Tibial artery (tissue), 4 donors: ENCODE measurements at regions not wholly inside any gene's neighbourhood (a gene's known extent, or its start where the extent isn't known, plus 50 kb on each side); places are given as distances from the start of the nearest gene placed in this dataset.

Experiments used
- DNase-seq, 2 donors: peaks; one replicate each; pipeline ENCODE4 v3.0.0-alpha.2; 2019
- H3K27ac ChIP-seq, 2 donors: fragments of 200-600 bp; sonication (generic) in 1 of 2; 1 replicate in 1 of 2; 2 replicates in 1 of 2; pipeline ENCODE4 v1.5.1; 2018 to 2019; ENCODE audit warnings: mild to moderate bottlenecking in 1 of 2
- H3K27me3 ChIP-seq, 2 donors: fragments of 200-600 bp; sonication (generic) in 1 of 2; one replicate each; pipeline versions ENCODE4 v1.5.1 to v1.6.0; 2016 to 2019
- H3K36me3 ChIP-seq, 3 donors: fragments of 200-600 bp; sonication (generic) in 2 of 3; one replicate each; pipeline ENCODE4 v1.5.1; 2016 to 2019; ENCODE audit warnings: mild to moderate bottlenecking in 2 of 3
- H3K4me1 ChIP-seq, 4 donors: fragments of 200-600 bp; sonication (generic) in 2 of 4; 1 replicate in 3 of 4; 2 replicates in 1 of 4; pipeline ENCODE4 v1.5.1; 2016 to 2019
- H3K4me3 ChIP-seq, 2 donors: fragments of 200-600 bp; sonication (generic) in 1 of 2; 1 replicate in 1 of 2; 2 replicates in 1 of 2; pipeline ENCODE4 v1.5.1; 2018 to 2019; ENCODE audit warnings: mild to moderate bottlenecking in 2 of 2
- H3K9me3 ChIP-seq, 3 donors: fragments of 200-600 bp; sonication (generic) in 1 of 3; one replicate each; pipeline ENCODE4 v1.5.1; 2016 to 2019
- intact Hi-C: fragments of 100-400 bp; cut with DNase I; formaldehyde crosslinking; loops from one replicate; pipeline ENCODE4 v1.15.0; 2023; ENCODE audit warnings: low total_unique reads
- TF ChIP-seq, protein P1 (sequence below), 2 experiments: fragments of 200-600 bp in 1 of 2; fragments of 450-650 bp in 1 of 2; IDR thresholded peaks; one replicate each; pipeline ENCODE4 v1.5.1; 2017 to 2019; ENCODE audit warnings: antibody characterized with exemption in 2 of 2, mild to moderate bottlenecking in 1 of 2, moderate library complexity in 1 of 2

DNA sequence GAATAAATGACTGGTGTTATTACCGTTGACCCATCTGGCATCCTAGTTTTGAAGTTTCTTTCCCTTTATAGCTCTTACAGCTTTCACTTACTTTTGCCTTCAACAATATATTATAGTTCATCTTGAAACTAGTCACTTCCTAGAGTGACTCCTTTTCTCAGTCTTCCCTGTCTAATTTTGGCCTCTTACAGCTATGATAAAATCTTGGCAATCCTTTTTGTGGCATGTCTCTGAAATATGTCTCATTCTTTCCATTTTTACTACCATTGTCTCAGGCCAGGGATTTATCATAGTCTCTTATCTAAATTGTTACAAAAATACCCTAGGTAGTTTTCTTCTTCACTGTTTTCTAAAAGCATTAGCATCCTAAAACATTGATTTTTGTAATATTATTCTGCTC is 621.3 kb upstream of the ZNF608 start:
- H3K4me1 ChIP-seq = no peaks in the 10 kb centered on the region
- intact Hi-C loops = no loop called here

DNA sequence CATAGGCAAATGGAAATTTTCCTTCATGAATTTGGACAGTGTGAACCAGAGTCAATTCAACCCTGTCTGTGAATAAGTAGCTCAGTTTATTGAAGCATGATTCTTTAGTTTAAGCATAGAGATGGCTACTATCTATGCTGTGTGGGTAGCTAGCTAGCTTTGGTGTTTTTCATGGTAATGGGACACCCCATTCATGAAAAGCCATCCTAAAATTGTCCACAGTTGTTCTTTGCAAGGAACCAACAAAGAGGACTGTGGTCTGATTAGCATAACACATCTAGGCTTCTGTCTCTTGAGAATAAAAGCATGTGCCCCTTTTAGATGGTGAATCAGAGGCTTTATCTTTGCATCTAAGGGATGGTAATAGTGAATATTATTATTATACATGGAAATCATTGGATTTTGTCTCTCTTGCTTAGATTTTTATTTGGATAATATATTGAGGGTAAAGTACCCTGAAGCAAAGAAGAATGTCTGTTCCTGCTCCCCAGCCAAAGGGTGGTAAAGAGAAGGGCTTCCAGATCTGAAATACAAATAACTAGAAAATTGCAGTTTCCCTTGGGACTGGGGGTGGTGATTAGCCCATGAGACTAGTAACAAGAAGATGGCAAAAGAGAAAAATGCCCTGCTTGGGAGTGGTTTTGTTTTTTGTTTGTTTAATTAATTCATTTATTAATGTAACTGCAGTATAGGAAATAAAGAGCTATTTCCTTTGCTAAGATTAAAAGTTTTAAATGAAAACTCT is 624.2 kb upstream of the ZNF608 start:
- Histone ChIP-seq H3K36me3 (no peaks in the 10 kb centered on the region), H3K4me1 (no peaks in the 10 kb centered on the region), H3K4me3 (no peak overlapping the region), H3K27me3 (no peaks in the 10 kb centered on the region), H3K27ac (no peak overlapping the region), H3K9me3 (no peaks in the 10 kb centered on the region)
- intact Hi-C loops = no loop called here
- DNase-seq = no peak
- TF ChIP-seq, protein P1, sequence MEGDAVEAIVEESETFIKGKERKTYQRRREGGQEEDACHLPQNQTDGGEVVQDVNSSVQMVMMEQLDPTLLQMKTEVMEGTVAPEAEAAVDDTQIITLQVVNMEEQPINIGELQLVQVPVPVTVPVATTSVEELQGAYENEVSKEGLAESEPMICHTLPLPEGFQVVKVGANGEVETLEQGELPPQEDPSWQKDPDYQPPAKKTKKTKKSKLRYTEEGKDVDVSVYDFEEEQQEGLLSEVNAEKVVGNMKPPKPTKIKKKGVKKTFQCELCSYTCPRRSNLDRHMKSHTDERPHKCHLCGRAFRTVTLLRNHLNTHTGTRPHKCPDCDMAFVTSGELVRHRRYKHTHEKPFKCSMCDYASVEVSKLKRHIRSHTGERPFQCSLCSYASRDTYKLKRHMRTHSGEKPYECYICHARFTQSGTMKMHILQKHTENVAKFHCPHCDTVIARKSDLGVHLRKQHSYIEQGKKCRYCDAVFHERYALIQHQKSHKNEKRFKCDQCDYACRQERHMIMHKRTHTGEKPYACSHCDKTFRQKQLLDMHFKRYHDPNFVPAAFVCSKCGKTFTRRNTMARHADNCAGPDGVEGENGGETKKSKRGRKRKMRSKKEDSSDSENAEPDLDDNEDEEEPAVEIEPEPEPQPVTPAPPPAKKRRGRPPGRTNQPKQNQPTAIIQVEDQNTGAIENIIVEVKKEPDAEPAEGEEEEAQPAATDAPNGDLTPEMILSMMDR (IDR thresholded peaks at IDR 0.05) = no peak

More for the DNA sequence above, 621.3 kb upstream of the ZNF608 start:
- H3K9me3 ChIP-seq = no peaks in the 10 kb centered on the region
- H3K4me3 ChIP-seq = no peak overlapping the region
- no peaks in the 10 kb centered on the region for H3K36me3 ChIP-seq
- H3K27me3 ChIP-seq = no peaks in the 10 kb centered on the region
- no peak for DNase-seq
- no peak overlapping the region for H3K27ac ChIP-seq
- TF ChIP-seq, protein P1 (IDR thresholded peaks at IDR 0.05) = no peak

- DNase-seq = no peak
- Histone ChIP-seq H3K27me3 (no peaks in the 10 kb centered on the region), H3K4me3 (no peak overlapping the region), H3K27ac (no peak overlapping the region), H3K9me3 (no peaks in the 10 kb centered on the region), H3K36me3 (no peaks in the 10 kb centered on the region), H3K4me1 (no peaks in the 10 kb centered on the region)
- TF ChIP-seq, protein P1 (IDR thresholded peaks at IDR 0.05) = no peak
- intact Hi-C loops = no loop called here
Measured at GRCh38 chr5:125372694-125373631, 626.5 kb upstream of the ZNF608 start.

DNA sequence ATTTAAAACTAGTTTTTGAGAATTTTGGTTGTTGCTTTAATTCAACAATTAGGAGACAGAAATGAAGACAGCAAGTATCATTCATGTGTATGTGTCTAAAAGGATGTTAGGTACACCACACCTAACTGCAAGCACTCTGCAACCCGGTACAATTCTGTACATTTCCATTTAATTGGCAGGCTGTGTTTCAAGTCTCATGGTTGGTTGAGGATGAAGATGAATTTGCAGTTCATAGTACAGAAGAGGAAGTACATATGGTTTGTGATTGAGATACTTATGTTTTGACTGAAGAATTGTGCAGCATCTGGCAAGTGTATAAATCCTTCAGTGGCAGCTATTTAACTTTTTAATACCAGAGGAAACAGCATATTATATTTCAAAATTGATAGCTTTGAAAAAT is 628.7 kb upstream of the ZNF608 start:
- H3K4me3 ChIP-seq = no peak overlapping the region
- DNase-seq = no peak
- H3K27me3 ChIP-seq = no peaks in the 10 kb centered on the region
- H3K4me1 ChIP-seq = no peaks in the 10 kb centered on the region
- intact Hi-C loops = no loop called here
- H3K36me3 ChIP-seq = no peaks in the 10 kb centered on the region
- no peak overlapping the region for H3K27ac ChIP-seq
- no peaks in the 10 kb centered on the region for H3K9me3 ChIP-seq
- TF ChIP-seq, protein P1 (IDR thresholded peaks at IDR 0.05) = no peak

DNA sequence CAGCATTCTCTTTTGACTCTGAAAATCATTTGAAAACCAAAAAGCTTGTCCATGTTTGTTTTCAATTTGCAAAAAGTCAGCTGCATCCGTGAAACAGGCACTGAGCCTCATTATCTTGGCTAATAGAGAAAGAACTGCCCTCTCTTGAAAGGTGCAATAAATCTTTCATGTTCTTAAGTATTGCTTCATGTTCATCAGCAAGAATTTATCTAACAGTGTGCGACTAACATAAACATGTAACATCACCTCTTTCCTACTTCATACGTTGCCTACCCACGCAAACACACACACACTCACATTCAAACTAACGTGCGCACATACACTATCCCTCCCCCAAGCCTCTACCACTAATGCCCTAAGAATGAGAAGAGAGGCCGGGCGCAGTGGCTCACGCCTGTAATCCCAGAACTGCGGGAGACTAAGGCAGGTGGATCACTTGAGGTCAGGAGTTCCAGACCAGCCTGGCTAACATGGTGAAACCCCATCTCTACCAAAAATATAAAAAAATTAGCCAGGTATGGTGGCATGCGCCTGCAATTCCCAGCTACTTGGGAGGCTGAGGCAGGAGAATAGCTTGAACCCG is 629.7 kb upstream of the ZNF608 start:
- Histone ChIP-seq H3K4me3 (no peak overlapping the region), H3K27me3 (no peaks in the 10 kb centered on the region), H3K27ac (no peak overlapping the region), H3K36me3 (no peaks in the 10 kb centered on the region), H3K4me1 (no peaks in the 10 kb centered on the region), H3K9me3 (no peaks in the 10 kb centered on the region)
- intact Hi-C loops = no loop called here
- TF ChIP-seq, protein P1 (IDR thresholded peaks at IDR 0.05) = no peak
- no peak for DNase-seq
